GM12873 (cell line): ENCODE measurements at regions not wholly inside any gene's neighbourhood (a gene's known extent, or its start where the extent isn't known, plus 50 kb on each side); places are given as distances from the start of the nearest gene placed in this dataset.

Experiments
- TF ChIP-seq, protein P1 (sequence below): IDR thresholded peaks from 2 replicates; pipeline ENCODE4 v1.5.1; 2012; ENCODE audit warnings: low read depth, mild to moderate bottlenecking, moderate library complexity, low read length, control low read depth; ENCODE audit not compliant: insufficient read depth; ENCODE audit errors: missing control alignments

DNA sequence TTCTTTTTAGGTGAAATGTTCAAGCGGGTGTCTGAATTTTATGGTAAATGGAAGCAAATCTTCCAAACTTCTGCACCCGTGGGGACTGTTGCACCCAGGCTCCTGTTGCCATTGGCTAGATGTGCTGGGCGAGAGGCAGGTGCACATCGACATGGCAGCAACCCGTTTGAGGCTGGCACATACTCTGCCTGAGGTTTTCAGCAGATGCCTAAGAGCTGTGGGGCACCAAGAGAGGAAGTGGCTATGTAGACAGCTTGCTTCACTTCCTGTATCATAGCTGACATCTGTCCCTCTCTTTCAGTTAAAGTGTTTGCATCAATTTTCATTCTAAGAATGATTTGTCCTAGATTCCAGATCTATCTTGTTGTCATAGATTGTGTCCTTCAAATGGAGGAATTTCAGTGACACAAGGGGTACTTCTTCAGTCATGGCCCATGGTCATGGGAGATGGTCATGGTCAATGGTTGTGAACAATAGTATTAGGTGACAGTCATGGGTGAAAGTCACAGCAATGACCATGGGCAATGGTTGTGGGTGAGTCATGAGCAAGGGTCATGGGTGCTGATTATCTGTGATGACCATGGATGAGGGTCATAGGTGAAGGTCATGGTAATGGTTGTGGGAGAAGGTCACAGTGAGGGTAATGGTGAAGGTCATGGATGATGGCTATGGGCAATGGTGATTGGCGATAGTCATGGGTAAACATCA, 115.1 kb upstream of the IRX4 start:
- TF ChIP-seq, protein P1, sequence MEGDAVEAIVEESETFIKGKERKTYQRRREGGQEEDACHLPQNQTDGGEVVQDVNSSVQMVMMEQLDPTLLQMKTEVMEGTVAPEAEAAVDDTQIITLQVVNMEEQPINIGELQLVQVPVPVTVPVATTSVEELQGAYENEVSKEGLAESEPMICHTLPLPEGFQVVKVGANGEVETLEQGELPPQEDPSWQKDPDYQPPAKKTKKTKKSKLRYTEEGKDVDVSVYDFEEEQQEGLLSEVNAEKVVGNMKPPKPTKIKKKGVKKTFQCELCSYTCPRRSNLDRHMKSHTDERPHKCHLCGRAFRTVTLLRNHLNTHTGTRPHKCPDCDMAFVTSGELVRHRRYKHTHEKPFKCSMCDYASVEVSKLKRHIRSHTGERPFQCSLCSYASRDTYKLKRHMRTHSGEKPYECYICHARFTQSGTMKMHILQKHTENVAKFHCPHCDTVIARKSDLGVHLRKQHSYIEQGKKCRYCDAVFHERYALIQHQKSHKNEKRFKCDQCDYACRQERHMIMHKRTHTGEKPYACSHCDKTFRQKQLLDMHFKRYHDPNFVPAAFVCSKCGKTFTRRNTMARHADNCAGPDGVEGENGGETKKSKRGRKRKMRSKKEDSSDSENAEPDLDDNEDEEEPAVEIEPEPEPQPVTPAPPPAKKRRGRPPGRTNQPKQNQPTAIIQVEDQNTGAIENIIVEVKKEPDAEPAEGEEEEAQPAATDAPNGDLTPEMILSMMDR, result no peak

DNA sequence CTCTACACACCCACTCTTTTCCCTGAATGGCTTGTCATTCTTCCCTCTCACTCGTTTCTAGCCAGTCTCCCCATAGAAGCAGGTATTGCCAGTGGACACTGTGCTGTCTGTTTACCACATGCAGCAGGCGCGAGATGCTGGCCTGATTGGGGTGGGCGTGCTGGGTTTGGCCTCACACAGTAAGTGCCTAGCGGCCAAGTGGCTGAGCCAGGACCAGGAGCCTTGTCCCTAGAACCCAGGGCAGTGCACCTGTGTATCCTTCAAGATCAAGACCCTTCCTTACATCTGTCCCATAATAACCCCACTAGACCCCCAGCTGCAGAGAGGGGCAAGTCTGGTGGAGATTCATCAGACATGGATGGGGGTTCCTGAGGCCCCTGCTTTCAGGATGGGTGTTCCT, 112.8 kb upstream of the IRX4 start:
- TF ChIP-seq, protein P1, result no peak

DNA sequence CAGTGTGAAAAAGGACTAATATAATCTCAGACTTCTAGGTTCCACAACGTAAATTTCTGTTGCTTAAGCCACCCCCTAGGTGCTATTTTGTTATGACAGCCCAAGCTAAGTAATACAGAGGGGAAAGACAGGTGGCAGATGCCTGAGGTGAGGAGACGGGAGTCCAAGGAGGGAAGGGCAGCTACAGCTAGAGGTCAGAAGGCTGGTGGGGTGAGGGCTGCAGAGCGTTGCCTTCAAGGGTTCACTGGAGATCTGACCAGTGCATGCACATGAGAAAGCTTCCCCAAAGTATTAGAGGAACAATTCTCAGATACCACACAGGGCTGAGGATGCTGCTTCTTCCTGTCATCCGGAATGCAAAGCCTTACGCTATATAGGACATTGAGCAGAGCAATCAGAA, 104.7 kb upstream of the IRX4 start:
- TF ChIP-seq, protein P1, result no peak

DNA sequence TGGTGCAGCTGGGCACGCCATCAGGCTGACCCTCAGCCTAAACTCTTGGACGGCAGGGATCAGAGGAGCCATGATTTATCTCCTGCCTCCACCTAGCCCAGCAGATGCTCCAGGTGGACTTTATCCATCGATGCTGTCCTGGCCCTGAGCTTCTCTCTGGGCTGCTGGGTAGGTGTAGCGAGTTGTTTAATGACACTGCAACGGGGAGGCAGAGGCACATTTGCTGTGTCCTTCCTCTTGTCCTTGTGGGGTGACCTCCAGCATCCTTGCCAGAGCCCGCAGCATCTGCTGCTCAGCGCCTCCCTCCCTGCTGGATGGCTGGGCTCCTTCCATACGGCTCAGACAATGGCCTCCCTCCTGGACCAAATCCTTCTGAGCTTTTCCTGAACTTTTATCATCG, 103.1 kb upstream of the IRX4 start:
- TF ChIP-seq, protein P1, result no peak

DNA sequence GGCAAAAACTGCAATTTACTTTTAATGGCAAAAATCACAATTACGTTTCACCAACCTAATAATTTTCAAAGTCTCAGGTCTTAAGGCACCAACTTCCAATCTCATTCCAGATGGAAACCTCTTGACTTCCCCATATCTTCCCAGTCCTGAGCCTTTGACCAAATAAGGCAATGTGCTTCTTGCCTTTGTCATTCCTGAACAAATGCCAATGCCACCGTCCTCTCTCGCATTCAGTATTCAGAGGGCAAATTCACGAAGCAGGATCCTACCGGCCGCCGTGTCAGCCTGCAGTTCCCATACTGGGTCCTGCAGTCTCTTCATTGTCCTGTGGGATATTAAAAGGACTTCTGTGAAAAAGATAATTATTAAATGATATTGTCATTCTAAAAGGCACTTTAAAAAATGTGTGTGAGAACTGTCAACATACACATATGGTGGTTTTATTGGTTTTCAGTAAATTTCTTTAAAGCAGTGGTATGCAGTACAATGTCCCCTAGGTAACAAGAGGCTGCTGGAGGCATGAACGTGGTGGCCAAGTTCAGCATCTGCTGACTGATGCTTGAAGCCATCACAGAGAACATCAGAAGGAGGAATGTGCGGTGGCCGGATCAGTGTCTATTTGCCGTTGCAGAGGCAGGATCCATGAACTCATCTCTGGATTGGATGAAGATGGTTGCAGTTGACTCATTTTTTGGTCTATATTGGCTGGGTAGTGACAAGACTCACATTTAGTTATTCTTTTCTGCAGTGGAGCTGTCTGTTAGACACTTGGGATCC, 101.4 kb upstream of the IRX4 start:
- TF ChIP-seq, protein P1, result no peak

DNA sequence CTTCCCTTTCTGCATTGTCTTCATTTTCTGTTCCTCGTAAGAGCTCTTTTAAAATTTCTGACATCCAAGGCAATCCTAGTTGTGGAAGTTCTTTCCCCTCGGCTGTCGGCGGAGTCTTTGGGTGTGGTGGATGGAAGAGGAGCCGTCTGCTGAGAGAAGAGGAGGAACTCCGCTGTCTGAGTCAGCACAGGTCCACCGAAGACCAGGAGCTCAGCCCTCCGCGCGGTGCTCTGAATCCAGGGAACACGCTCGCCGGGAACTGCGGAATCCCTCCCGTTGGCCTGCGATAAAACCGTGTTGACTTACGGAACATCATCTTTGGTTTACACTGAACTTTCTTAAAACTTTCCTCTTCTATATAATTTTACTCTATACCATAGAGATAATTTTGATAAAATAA, 100.7 kb upstream of the IRX4 start:
- TF ChIP-seq, protein P1, result no peak

DNA sequence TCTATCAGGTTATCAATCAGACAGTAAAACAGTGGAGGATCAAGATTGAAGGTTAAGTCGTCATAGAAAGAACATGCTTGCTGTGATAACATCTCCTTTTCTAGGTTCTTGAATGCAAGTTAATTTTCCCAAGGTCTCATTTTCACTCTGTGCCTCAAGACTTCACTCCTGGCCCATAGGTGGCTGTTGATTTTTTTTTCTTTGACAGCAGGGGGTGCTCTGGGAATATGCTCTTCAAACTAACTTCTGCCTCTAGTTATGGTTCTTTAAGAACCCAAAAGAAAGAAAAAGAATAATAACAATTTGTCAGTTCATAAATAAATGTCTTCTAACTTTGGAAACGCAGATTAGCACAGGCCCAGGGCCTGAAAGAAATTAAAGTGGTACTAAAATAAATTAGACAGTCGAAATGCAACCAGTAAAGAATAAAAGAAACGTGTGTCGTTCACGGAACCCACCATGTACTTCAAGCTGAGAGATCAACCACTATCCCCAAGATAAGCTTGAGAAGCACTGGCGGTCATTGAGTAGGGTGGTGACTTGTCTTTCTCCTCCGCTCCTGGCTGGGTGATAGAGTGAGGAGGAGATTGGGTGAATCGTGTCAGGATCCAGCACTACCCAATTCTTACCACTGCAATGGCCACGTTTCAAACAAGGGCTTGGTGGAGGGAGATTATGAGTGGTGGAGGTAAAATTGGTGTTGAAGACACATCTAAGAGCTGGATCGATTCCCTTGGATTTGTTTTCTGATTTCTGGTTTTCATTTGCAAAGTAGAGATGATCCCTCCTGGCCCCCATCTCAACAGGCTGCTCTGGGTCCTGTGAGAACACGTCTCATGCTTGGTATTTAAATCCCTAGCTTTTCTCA, 93.4 kb upstream of the IRX4 start:
- TF ChIP-seq, protein P1, result no peak
